Transverse colon (tissue), 4 donors: ENCODE measurements at regions not wholly inside any gene's neighbourhood (a gene's known extent, or its start where the extent isn't known, plus 50 kb on each side); places are given as distances from the start of the nearest gene placed in this dataset.

ENCODE experiments used
- DNase-seq: peaks from one replicate; pipeline ENCODE4 v3.0.0-alpha.2; 2019
- H3K27ac ChIP-seq, 4 donors: fragments of 200-600 bp; sonication (generic); 2 replicates each; pipeline ENCODE4 v1.5.1; 2016 to 2018; ENCODE audit warnings: inconsistent platforms in 4 of 4
- H3K27me3 ChIP-seq: fragments of 200-600 bp; sonication (generic); 2 replicates; pipeline ENCODE4 v1.5.1; 2017; ENCODE audit warnings: inconsistent platforms
- H3K36me3 ChIP-seq, 4 donors: fragments of 200-600 bp; sonication (generic); 2 replicates each; pipeline ENCODE4 v1.5.1; 2017 to 2019; ENCODE audit warnings: inconsistent platforms in 4 of 4
- H3K4me1 ChIP-seq, 4 donors: fragments of 200-600 bp; sonication (generic); 2 replicates each; pipeline ENCODE4 v1.5.1; 2017 to 2020; ENCODE audit warnings: inconsistent platforms in 4 of 4
- H3K4me3 ChIP-seq, 4 donors: fragments of 200-600 bp; sonication (generic); 1 replicate in 1 of 4; 2 replicates in 3 of 4; pipeline versions ENCODE4 v1.5.1 to v1.6.1; 2017 to 2019; ENCODE audit warnings: inconsistent platforms in 4 of 4
- H3K9me3 ChIP-seq, 2 donors: fragments of 200-600 bp; sonication (generic); 2 replicates each; pipeline ENCODE4 v1.5.1; 2017 to 2019; ENCODE audit warnings: inconsistent platforms in 2 of 2
- EP300 ChIP-seq: sonication (generic); formaldehyde crosslinking; IDR thresholded peaks from one replicate; pipeline ENCODE4 v1.6.1; 2017; ENCODE audit warnings: antibody characterized with exemption, low read depth
- POLR2A ChIP-seq: fragments of 450-650 bp; IDR thresholded peaks from one replicate; pipeline ENCODE4 v1.6.1; 2016; ENCODE audit warnings: antibody characterized with exemption, mild to moderate bottlenecking, moderate library complexity
- POLR2AphosphoS5 ChIP-seq, 3 donors: sonication (generic); formaldehyde crosslinking; IDR thresholded peaks; one replicate each; pipeline ENCODE4 v1.6.1; 2016; ENCODE audit warnings: antibody characterized with exemption in 3 of 3
- WGBS, 2 donors: methylation state at CpG; one replicate each; pipeline ENCODE4 v1.1.5; 2018; ENCODE audit warnings: low coverage in 1 of 2; 5-methylcytosine and 5-hydroxymethylcytosine counted together
- in situ Hi-C, 4 donors: fragments of 200-750 bp; cut with MboI; loops; one replicate each; pipeline versions ENCODE4 v1.15.0 to v1.15.1; 2017; ENCODE audit warnings: low sequenced_read_pairs in 3 of 4, low pct_ligation_motif_present in 1 of 4, low pct_unique_long_range_greater_than_20kb in 1 of 4
- intact Hi-C: fragments of 100-400 bp; cut with DNase I; formaldehyde crosslinking; loops from one replicate; pipeline ENCODE4 v1.15.1; 2023; ENCODE audit warnings: low total_unique reads
- TF ChIP-seq, protein P1 (sequence below), 5 experiments: fragments of 200-600 bp in 3 of 5; fragments of 450-650 bp in 2 of 5; sonication (generic) in 3 of 5; IDR thresholded peaks; 1 replicate in 2 of 5; 2 replicates in 3 of 5; pipeline ENCODE4 v1.5.1; 2016 to 2017; ENCODE audit warnings: antibody characterized with exemption in 5 of 5, inconsistent platforms in 3 of 5, mild to moderate bottlenecking in 2 of 5, moderate library complexity in 1 of 5

DNA sequence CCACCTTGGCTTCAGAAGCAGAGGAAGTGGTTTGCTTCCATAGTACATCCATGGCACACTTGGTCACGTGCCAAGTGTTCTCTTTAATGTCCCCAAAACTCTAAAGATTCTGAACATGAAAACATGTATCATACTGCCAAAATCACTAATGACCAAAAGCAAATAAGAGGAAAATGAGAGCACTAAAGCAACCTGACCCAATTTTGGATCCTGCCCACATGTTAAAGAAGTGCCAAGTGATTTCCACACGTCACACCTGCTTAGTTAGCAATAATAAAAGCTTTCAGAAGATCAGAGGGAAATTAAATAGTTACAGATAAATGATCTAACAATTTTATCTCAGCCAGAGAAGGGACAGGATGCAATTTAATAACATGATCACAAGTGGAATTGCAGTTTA is 1170.0 kb downstream of the XPNPEP1 start:
- Histone ChIP-seq H3K27ac (no peak overlapping the region), H3K27me3 (no peaks in the 10 kb centered on the region), H3K4me3 (no peak overlapping the region), H3K9me3 (no peaks in the 10 kb centered on the region), H3K36me3 (no peaks in the 10 kb centered on the region), H3K4me1 (no peaks in the 10 kb centered on the region)
- in situ Hi-C loops (no loop called here), intact Hi-C loops (no loop called here)
- DNase-seq = no peak
- TF ChIP-seq EP300 = no peak
- 22 to 24% methylated on average over 1 to 2 of the region's 2 CpGs for WGBS, 2 donors

DNA sequence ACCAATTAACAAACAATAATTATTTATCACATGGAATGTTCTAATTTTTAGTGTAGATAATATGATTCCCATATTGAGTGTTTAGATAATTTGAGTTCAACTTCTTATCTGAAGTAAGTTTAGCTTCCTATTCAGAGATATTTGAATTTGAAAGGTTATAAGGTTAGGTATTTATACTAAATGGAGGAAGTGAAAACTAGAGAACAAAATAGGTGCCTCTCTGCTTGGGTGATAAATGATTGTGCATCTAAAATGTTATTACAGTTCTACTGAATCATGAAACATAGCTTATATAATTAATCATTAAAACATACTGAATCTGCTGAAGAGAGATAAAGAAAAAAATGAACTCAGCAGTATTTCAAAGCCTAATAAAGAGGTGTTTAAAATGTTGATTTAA is 1174.3 kb downstream of the XPNPEP1 start:
- intact Hi-C loops = no loop called here
- H3K27ac ChIP-seq = no peak overlapping the region
- H3K27me3 ChIP-seq = no peaks in the 10 kb centered on the region
- H3K9me3 ChIP-seq = no peaks in the 10 kb centered on the region
- in situ Hi-C loops = no loop called here
- no peak overlapping the region for H3K4me3 ChIP-seq
- no peaks in the 10 kb centered on the region for H3K4me1 ChIP-seq
- no peak for TF ChIP-seq POLR2AphosphoS5 (IDR thresholded peaks at IDR 0.05)
- TF ChIP-seq EP300 = no peak
- TF ChIP-seq, protein P1, sequence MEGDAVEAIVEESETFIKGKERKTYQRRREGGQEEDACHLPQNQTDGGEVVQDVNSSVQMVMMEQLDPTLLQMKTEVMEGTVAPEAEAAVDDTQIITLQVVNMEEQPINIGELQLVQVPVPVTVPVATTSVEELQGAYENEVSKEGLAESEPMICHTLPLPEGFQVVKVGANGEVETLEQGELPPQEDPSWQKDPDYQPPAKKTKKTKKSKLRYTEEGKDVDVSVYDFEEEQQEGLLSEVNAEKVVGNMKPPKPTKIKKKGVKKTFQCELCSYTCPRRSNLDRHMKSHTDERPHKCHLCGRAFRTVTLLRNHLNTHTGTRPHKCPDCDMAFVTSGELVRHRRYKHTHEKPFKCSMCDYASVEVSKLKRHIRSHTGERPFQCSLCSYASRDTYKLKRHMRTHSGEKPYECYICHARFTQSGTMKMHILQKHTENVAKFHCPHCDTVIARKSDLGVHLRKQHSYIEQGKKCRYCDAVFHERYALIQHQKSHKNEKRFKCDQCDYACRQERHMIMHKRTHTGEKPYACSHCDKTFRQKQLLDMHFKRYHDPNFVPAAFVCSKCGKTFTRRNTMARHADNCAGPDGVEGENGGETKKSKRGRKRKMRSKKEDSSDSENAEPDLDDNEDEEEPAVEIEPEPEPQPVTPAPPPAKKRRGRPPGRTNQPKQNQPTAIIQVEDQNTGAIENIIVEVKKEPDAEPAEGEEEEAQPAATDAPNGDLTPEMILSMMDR (IDR thresholded peaks at IDR 0.05) = no peak
- TF ChIP-seq POLR2A = no peak
- no peaks in the 10 kb centered on the region for H3K36me3 ChIP-seq
- DNase-seq = no peak

GRCh38 chr10:108736111-108736510 is 1187.2 kb downstream of the XPNPEP1 start:
- no peak overlapping the region for H3K4me3 ChIP-seq
- intact Hi-C loops (no loop called here), in situ Hi-C loops (no loop called here)
- no peaks in the 10 kb centered on the region for H3K36me3 ChIP-seq
- TF ChIP-seq, protein P1 (IDR thresholded peaks at IDR 0.05) = no peak
- TF ChIP-seq POLR2AphosphoS5 (IDR thresholded peaks at IDR 0.05) (no peak), EP300 (no peak), POLR2A (no peak)
- no peaks in the 10 kb centered on the region for H3K4me1 ChIP-seq
- 70 to 89% methylated on average over 1 of the region's 1 CpG for WGBS, 2 donors
- H3K27ac ChIP-seq = no peak overlapping the region
- no peaks in the 10 kb centered on the region for H3K27me3 ChIP-seq
- H3K9me3 ChIP-seq = no peaks in the 10 kb centered on the region
- DNase-seq = no peak

- no peaks in the 10 kb centered on the region for H3K27me3 ChIP-seq
- no peak overlapping the region for H3K4me3 ChIP-seq
- H3K27ac ChIP-seq = no peak overlapping the region
- no peaks in the 10 kb centered on the region for H3K4me1 ChIP-seq
- TF ChIP-seq POLR2AphosphoS5 (IDR thresholded peaks at IDR 0.05) = no peak
- TF ChIP-seq, protein P1 (IDR thresholded peaks at IDR 0.05) = no peak
- intact Hi-C loops = no loop called here
- no peaks in the 10 kb centered on the region for H3K36me3 ChIP-seq
- in situ Hi-C loops = no loop called here
- H3K9me3 ChIP-seq = no peaks in the 10 kb centered on the region
- 89 to 100% methylated on average over 5 of the region's 5 CpGs for WGBS, 2 donors
- DNase-seq = no peak
Measured at GRCh38 chr10:108735380-108735779, 1187.9 kb downstream of the XPNPEP1 start.

DNA sequence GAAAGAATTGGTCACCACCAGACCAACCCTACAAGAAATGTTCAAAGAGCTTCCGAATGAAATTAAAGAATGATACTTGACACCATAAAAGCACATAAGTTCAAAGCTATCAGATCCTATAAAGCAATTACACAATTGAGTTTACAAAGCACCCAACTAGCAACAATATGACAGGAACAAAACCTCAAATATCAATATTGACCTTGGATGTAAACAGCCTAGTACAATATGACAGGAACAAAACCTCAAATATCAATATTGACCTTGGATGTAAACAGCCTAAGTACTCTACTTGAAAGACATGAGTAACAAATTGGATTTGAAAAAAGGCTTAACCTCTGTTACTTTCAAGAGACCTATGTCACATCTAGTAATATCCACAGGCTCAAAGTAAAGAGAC is 1201.4 kb downstream of the XPNPEP1 start:
- Histone ChIP-seq H3K4me3 (no peak overlapping the region), H3K27ac (no peak overlapping the region), H3K27me3 (no peaks in the 10 kb centered on the region), H3K4me1 (no peaks in the 10 kb centered on the region), H3K36me3 (no peaks in the 10 kb centered on the region), H3K9me3 (no peaks in the 10 kb centered on the region)
- intact Hi-C loops = no loop called here
- TF ChIP-seq, protein P1 (IDR thresholded peaks at IDR 0.05) = no peak
- TF ChIP-seq POLR2A (no peak), EP300 (no peak), POLR2AphosphoS5 (IDR thresholded peaks at IDR 0.05) (no peak)
- in situ Hi-C loops = no loop called here
- 42 to 67% methylated on average over 1 of the region's 1 CpG for WGBS, 2 donors
- DNase-seq = no peak
